ENCODE measurements at regions not wholly inside any gene's neighbourhood (a gene's known extent, or its start where the extent isn't known, plus 50 kb on each side); places are given as distances from the start of the nearest gene placed in this dataset.

DNA sequence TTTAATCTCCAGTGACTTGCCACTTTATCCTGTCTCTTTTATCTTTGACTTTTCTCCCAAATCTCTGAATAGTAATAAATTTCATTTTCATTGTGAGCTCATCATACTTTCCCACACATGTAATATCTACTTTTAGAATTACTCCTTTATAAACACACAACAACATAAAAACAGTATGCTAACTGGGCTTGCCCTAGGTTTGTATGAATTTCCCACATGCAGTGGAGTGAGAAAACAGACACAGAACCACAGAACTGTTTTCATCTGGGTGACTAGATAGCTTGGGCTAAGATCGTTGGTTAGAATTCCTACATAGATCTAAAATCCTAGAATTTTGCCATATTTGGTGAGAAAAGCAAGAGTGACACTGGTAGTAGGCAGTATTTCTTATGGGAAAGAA lies 409.5 kb downstream of the SPRY1 start:
- TF ChIP-seq CTCF (conservative IDR thresholded peaks at IDR 0.05 in 1 of 2, IDR thresholded peaks at IDR 0.05 in 1 of 2; ENCODE audit: low read depth in 1 of 2, low read length in 2 of 2) (no peak), EZH2 (IDR thresholded peaks at IDR 0.05; ENCODE audit: low read length, missing control alignments) (no peak)

Measured in fibroblast of lung (primary cell).